K562 (cell line): ENCODE measurements at regions not wholly inside any gene's neighbourhood (a gene's known extent, or its start where the extent isn't known, plus 50 kb on each side); places are given as distances from the start of the nearest gene placed in this dataset.

Source experiments
- ZNF316 ChIP-seq: fragments of 450-650 bp; IDR thresholded peaks from 2 replicates; pipeline ENCODE4 v1.6.1; 2016
- ZNF766 ChIP-seq: fragments of 200-800 bp; sonication (Bioruptor generic); conservative IDR thresholded peaks from 2 replicates; pipeline ENCODE4 v1.6.1; 2016; ENCODE audit warnings: missing genetic modification characterization, missing compliant biosample characterization

DNA sequence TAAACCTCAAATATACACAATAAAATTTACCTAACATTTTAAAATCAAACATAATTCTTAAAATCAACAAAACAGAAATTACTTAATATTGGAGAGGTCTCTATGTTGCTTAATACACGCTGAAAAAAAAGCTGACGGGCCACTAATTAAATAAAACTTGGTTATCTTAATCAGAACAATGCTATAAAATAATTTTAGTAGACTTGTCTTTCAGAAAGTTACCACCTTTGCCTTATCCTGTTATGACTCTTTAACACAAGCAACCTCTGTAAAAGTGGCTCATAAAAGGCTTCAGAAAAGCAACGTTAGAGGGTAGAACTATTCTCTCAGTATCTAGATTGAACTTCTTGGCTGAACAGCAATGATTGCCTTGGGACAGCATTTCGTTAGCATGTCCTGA lies 251.0 kb upstream of the RIOK2 start:
- TF ChIP-seq ZNF766 (CRISPR knock-in tag) (no peak), ZNF316 (no peak)
